Tibial artery (tissue), 4 donors: ENCODE measurements at regions not wholly inside any gene's neighbourhood (a gene's known extent, or its start where the extent isn't known, plus 50 kb on each side); places are given as distances from the start of the nearest gene placed in this dataset.
"Not testable (repeated sequence)": the region's sequence is repeated elsewhere in the genome, so short reads cannot be mapped to it uniquely, and the experiment has no call there.

Experiments used
- DNase-seq, 2 donors: peaks; one replicate each; pipeline ENCODE4 v3.0.0-alpha.2; 2019
- H3K27ac ChIP-seq, 2 donors: fragments of 200-600 bp; sonication (generic) in 1 of 2; 1 replicate in 1 of 2; 2 replicates in 1 of 2; pipeline ENCODE4 v1.5.1; 2018 to 2019; ENCODE audit warnings: mild to moderate bottlenecking in 1 of 2
- H3K27me3 ChIP-seq, 2 donors: fragments of 200-600 bp; sonication (generic) in 1 of 2; one replicate each; pipeline versions ENCODE4 v1.5.1 to v1.6.0; 2016 to 2019
- H3K36me3 ChIP-seq, 3 donors: fragments of 200-600 bp; sonication (generic) in 2 of 3; one replicate each; pipeline ENCODE4 v1.5.1; 2016 to 2019; ENCODE audit warnings: mild to moderate bottlenecking in 2 of 3
- H3K4me1 ChIP-seq, 4 donors: fragments of 200-600 bp; sonication (generic) in 2 of 4; 1 replicate in 3 of 4; 2 replicates in 1 of 4; pipeline ENCODE4 v1.5.1; 2016 to 2019
- H3K4me3 ChIP-seq, 2 donors: fragments of 200-600 bp; sonication (generic) in 1 of 2; 1 replicate in 1 of 2; 2 replicates in 1 of 2; pipeline ENCODE4 v1.5.1; 2018 to 2019; ENCODE audit warnings: mild to moderate bottlenecking in 2 of 2
- H3K9me3 ChIP-seq, 3 donors: fragments of 200-600 bp; sonication (generic) in 1 of 3; one replicate each; pipeline ENCODE4 v1.5.1; 2016 to 2019
- intact Hi-C: fragments of 100-400 bp; cut with DNase I; formaldehyde crosslinking; loops from one replicate; pipeline ENCODE4 v1.15.0; 2023; ENCODE audit warnings: low total_unique reads
- TF ChIP-seq, protein P1 (sequence below), 2 experiments: fragments of 200-600 bp in 1 of 2; fragments of 450-650 bp in 1 of 2; IDR thresholded peaks; one replicate each; pipeline ENCODE4 v1.5.1; 2017 to 2019; ENCODE audit warnings: antibody characterized with exemption in 2 of 2, mild to moderate bottlenecking in 1 of 2, moderate library complexity in 1 of 2

GRCh38 chr18:67402543-67402942 is 114.0 kb downstream of the DSEL start:
- H3K36me3 ChIP-seq = no peaks in the 10 kb centered on the region
- no peak overlapping the region for H3K27ac ChIP-seq
- H3K9me3 ChIP-seq = peaks cover 0 to 4% (median 0%) of the 10 kb centered on the region in 3 donors
- no peak overlapping the region for H3K4me3 ChIP-seq
- TF ChIP-seq, protein P1, sequence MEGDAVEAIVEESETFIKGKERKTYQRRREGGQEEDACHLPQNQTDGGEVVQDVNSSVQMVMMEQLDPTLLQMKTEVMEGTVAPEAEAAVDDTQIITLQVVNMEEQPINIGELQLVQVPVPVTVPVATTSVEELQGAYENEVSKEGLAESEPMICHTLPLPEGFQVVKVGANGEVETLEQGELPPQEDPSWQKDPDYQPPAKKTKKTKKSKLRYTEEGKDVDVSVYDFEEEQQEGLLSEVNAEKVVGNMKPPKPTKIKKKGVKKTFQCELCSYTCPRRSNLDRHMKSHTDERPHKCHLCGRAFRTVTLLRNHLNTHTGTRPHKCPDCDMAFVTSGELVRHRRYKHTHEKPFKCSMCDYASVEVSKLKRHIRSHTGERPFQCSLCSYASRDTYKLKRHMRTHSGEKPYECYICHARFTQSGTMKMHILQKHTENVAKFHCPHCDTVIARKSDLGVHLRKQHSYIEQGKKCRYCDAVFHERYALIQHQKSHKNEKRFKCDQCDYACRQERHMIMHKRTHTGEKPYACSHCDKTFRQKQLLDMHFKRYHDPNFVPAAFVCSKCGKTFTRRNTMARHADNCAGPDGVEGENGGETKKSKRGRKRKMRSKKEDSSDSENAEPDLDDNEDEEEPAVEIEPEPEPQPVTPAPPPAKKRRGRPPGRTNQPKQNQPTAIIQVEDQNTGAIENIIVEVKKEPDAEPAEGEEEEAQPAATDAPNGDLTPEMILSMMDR (IDR thresholded peaks at IDR 0.05) = no peak
- H3K4me1 ChIP-seq = no peaks in the 10 kb centered on the region
- DNase-seq = no peak
- intact Hi-C loops = no loop called here
- H3K27me3 ChIP-seq = no peaks in the 10 kb centered on the region

DNA sequence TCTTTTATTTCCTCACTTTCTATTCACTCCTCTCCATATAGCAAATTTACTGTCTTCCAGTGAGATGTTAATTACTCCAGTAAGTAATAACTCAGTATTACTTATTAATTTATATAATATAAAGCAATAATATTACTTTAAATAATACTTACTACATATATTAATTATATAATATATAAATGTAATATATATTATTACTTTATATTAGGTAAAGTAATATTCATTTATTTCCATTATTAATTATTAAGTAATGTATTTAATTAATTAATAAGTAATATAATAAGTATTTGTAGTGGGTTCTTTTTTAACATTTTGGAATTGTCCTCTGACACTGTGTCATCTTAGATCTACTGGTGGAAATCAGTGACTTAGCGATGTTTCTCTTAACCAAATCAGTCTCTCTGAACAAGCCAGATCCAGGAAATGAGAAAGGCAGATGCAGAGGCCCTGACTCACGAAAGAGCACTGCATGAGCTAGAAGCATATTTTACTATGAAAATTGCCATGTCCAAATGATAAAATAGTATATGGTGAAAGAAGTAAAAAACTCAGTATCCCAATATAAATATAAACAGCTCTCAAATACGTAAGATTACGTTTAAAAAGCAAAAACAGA is 115.9 kb downstream of the DSEL start:
- Histone ChIP-seq H3K9me3 (peaks cover 0 to 9% (median 7%) of the 10 kb centered on the region in 3 donors), H3K36me3 (no peaks in the 10 kb centered on the region), H3K4me1 (no peaks in the 10 kb centered on the region), H3K4me3 (no peak overlapping the region), H3K27ac (no peak overlapping the region), H3K27me3 (no peaks in the 10 kb centered on the region)
- DNase-seq = no peak
- TF ChIP-seq, protein P1 (IDR thresholded peaks at IDR 0.05) = no peak
- intact Hi-C loops = no loop called here

GRCh38 chr18:67386032-67386431 is 130.5 kb downstream of the DSEL start:
- no peak overlapping the region for H3K4me3 ChIP-seq
- intact Hi-C loops = no loop called here
- no peak for DNase-seq
- H3K27ac ChIP-seq = no peak overlapping the region
- TF ChIP-seq, protein P1 (IDR thresholded peaks at IDR 0.05) = no peak
- no peaks in the 10 kb centered on the region for H3K36me3 ChIP-seq
- H3K27me3 ChIP-seq = no peaks in the 10 kb centered on the region
- H3K4me1 ChIP-seq = peaks cover 0 to 10% (median 0%) of the 10 kb centered on the region in 4 donors
- H3K9me3 ChIP-seq = no peaks in the 10 kb centered on the region

- no peaks in the 10 kb centered on the region for H3K27me3 ChIP-seq
- peaks cover 0 to 15% (median 0%) of the 10 kb centered on the region in 4 donors for H3K4me1 ChIP-seq
- intact Hi-C loops = no loop called here
- no peaks in the 10 kb centered on the region for H3K9me3 ChIP-seq
- H3K4me3 ChIP-seq = no peak overlapping the region
- DNase-seq = no peak
- TF ChIP-seq, protein P1 (IDR thresholded peaks at IDR 0.05) = no peak
- no peaks in the 10 kb centered on the region for H3K36me3 ChIP-seq
- no peak overlapping the region for H3K27ac ChIP-seq
Measured at GRCh38 chr18:67385455-67385854, 131.1 kb downstream of the DSEL start.

DNA sequence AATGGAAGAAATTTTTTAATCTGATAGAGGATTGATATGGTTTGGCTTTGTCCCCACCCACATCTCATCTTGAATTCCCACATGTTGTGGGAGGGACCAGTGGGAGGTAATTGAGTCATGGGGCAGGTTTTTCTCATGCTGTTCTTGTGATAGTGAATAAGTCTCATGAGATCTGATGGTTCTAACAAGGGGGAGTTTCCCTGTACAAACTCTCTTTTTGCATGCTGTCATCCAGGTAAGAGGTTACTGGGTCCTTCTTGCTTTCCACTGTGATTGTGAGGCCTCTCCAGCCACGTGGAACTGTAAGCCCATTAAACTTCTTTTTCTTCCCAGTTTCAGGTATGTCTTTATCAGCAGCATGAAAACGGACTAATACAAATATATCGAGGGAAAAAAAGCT is 132.5 kb downstream of the DSEL start:
- H3K4me1 ChIP-seq = peaks cover 0 to 25% (median 0%) of the 10 kb centered on the region in 4 donors
- H3K27me3 ChIP-seq, H3K4me3 ChIP-seq, H3K27ac ChIP-seq, intact Hi-C loops, DNase-seq, H3K9me3 ChIP-seq, H3K36me3 ChIP-seq: not testable (repeated sequence)

DNA sequence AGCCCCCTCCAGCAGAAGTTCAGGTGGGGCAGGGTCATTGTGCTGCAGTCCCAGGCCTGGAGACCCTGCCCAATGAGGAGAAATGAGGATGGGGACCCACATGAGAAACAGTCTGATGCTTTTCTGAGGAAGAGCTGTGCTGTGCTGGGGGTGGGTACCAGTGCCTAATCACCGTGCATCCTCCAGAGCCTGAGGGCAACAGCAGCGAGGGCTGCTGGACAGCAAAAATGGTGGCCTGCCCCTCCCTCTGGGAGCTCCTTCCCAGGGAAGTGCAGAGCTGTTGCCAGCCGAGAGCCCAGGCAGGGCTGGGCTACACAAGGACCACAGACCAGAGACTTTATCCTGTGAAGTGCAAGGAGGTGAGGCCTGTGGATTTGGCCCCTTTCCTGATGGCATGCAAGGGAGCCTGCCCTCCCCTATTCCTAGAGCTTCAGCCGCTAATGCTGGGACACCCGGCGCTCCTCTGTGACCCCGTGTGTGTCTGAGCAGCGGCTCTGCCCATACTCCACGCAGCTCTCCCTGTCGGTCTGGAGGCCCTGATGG is 134.8 kb downstream of the DSEL start:
- intact Hi-C loops = no loop called here

More for the DNA sequence above, 134.8 kb downstream of the DSEL start:
- Histone ChIP-seq H3K4me3 (no peak overlapping the region), H3K4me1 (peaks cover 0 to 22% (median 0%) of the 10 kb centered on the region in 4 donors), H3K9me3 (no peaks in the 10 kb centered on the region), H3K27ac (no peak overlapping the region), H3K27me3 (no peaks in the 10 kb centered on the region), H3K36me3 (no peaks in the 10 kb centered on the region)
- DNase-seq = no peak
- TF ChIP-seq, protein P1 (IDR thresholded peaks at IDR 0.05) = no peak
